GM18907 (cell line): ENCODE measurements at regions not wholly inside any gene's neighbourhood (a gene's known extent, or its start where the extent isn't known, plus 50 kb on each side); places are given as distances from the start of the nearest gene placed in this dataset.

Experiments used
- ATAC-seq: cut with Tn5 transposase; IDR thresholded peaks from one replicate; pipeline ENCODE4 v1.9.1; 2021; ENCODE audit warnings: mild to moderate bottlenecking, moderate library complexity; ENCODE audit not compliant: unreplicated experiment

DNA sequence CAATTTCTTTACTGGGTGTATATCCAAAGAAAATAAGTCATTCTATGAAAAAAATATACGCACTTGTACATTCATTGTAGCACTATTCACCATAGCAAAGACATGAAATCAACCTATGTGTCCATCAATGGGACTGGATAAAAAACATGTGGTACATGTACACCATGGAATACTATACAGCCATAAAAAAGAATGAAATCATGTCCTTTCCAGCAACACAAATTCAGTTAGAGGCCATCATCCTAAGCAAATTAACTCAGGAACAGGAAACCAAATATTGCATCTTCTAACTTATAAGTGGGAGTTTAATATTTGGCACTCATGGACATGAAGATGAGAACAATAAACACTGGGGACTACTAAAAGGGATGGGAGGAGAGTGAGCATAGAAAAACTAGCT is 325.7 kb downstream of the TGFB2 start:
- no peak for ATAC-seq

GRCh38 chr1:218671573-218671972 is 326.4 kb downstream of the TGFB2 start:
- no peak for ATAC-seq

- ATAC-seq = no peak
These were observed 328.0 kb downstream of the TGFB2 start for GRCh38 chr1:218673170-218673569.

DNA sequence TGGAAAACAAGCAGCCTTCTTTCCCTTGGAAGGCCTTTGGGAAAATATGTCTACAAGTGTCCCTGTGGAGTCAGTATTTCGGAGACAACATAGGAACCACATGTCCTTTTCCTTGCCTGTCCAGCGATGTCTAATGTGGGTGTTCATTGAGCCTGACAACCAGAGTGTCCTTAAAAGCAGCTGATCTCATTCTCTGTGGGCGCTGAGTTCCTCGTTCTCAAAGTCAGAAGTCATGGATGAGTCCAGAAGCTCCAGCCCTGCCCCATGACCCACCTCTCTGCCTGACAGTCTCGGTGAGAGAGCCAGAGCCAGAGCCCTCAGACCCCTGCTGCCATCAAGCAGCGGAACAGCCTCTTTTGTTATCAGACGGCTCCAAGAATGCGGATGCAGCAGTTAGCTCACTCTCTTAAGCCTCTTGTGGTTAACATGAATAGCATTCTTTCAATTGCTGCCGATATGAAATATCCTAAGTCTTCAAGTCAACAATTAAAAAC is 329.2 kb downstream of the TGFB2 start:
- no peak for ATAC-seq

DNA sequence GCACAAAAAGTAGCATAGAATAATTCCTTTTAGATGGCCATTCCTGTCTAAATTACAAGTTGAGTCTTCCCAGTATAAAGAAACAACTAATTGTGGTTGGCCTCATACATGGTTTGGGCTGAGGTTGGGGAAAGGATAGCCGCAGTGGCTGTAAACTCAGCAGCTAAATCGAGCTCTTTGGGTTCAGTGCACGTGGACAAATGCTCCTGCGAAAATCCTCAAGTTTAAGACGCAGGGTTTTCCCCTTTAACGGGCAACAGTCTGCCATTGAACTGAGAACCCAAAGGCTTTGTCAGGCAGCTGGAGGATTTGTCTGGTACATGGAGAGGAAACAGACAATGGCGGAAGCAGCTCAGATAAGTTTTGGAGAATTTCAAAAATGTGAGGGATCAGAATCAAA is 331.9 kb downstream of the TGFB2 start:
- no peak for ATAC-seq

- no peak for ATAC-seq
These were observed 334.3 kb downstream of the TGFB2 start for GRCh38 chr1:218679391-218679790.

DNA sequence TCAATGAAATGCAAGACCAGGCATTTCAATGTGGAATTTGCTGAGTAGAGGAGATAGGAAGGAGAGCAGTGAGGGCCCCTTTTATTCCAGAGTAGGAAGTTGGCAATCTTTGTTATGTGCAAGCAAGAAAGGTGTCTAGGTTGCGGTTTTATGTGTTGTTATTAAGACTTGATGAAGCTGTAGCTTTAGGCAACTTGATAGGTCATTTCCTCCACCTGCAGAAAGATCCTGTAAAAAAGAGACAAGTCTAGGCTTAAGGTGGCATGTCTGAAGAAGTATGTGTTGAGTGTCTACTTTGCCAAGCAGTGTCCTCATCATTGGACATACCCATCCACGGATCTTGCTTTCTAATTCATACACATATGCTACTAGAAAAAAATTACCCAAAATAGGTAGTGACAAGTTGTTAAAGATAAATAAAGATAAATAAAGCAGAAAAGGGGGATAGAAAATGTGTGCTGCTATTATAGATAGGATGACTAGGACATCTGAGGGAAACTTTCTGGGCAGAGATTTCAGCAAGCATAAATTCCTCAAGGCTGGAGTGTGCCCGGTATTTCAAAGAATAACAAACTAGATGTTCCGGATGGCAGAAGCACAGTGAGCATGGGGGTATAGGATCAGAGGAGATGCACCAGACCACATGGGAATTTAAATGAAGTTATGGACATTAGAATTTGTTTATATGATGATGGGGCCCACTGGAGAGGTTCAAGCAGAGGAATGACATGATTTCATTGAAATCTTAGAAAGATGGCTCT is 335.0 kb downstream of the TGFB2 start:
- no peak for ATAC-seq

DNA sequence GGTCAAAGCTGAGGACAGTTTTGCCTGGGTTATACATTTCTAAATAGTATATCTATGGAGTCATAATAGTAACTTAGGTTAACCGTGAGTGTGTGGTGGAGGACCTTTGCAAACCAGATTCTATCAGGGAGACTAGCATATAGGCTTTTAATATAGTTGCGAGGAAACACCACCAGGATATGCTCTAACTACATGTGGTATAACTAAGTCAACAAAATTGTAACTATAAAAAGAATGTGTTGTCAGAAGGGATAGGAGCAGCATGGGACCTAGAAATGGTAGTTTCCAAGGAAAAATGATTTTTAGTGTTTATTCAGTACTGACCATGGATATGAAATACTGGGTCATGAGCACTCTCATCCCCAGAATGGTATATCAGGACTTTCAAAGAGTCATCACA is 338.1 kb downstream of the TGFB2 start:
- no peak for ATAC-seq

DNA sequence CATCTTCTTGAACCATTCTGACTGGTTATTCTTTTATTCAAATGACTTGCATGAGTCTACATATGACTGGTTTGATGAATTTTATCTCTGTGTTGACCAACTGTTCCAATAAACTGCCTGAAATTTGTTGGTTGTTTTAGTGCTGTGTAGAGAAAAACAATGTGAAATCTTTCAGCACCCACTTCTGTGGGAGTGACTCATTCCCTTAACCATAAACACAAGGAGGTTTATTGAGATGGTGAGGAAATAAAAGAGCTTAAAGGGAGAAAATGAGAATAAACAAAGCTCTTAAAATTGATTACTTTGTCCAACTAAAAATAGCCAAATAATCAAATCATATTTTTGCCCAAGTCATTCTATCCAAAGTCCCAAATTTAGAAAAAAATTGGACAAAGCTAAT is 341.1 kb downstream of the TGFB2 start:
- no peak for ATAC-seq

- ATAC-seq = no peak
These were observed 341.6 kb downstream of the TGFB2 start for GRCh38 chr1:218686761-218687160.

DNA sequence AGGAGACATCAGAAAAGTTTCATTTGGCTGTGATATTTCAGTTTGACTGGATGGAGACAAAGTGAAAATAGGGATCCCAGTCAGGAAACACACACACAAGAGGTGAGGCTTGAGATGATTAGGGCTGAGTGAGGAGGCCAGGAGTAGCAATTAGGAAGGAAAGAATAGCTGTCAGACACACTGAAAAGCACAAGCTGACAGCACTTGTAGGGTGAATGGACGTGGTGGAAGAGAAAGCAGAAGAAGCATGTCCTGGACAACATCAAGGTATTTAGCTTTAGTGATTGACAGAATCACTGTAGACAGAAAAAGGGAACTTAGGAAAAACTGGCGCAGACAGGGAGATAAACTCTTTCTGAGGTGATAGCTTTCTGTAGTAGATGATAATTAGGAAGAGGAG is 347.7 kb downstream of the TGFB2 start:
- ATAC-seq = no peak

DNA sequence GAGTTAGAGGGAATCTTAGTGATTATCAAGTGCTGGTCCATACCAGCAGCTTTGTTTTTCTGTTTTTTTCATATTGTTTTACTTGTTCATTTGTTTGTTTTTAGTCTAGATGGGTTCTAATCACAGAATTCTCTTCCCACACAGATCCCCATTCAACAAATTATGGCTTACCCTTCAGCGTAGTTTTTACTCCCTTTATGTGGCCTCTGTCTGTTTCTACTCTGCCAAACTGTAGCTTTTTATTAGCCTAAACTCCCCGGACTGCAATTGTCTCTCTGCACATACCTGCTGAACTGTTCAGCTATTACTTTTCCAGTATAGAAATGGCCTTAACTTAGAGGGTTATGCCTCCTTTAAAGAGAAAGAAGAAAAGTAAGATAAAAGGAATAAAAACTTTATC is 348.5 kb downstream of the TGFB2 start:
- ATAC-seq = no peak

GRCh38 chr1:218694085-218694484 is 348.9 kb downstream of the TGFB2 start:
- ATAC-seq = no peak

- ATAC-seq = no peak
These were observed 349.5 kb downstream of the TGFB2 start for GRCh38 chr1:218694636-218695035.

DNA sequence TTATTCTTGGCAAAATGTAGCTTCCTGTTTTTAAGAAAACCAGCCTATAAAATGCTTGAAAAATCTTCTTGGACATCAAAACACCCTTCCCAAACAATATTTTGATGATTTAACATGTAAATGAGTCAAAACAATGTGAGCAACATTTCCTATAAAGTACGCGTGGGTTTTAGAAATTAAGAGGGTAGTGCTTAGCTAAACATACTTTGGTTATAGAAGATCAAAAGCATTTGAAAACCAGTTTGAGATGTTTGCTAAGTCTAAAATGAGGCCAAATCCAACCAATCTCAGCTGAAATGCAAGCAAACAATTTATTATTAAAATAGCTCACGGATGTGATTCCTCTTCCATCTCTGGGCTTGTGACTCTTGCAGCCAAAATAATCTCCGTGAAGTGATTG is 350.4 kb downstream of the TGFB2 start:
- no peak for ATAC-seq

GRCh38 chr1:218698141-218698540 is 353.0 kb downstream of the TGFB2 start:
- no peak for ATAC-seq

DNA sequence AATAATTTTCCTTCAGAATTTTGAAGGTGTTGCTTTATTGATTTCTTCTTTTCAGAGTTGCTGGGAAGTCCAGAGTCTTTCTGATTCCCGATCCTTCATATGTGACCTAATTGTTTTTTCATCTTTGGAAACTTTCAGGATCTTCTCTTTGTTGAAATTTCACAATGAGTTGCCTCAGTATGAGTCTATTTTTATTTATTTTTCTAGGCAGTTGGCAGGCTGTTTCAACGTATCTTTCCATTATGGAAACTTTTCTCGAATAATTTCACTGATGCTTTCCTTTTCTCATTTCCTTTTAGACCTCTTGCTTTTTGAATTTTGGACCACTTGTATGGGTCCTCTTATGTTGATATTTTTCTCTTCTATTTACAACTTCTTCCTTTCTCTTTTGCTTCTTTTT is 354.3 kb downstream of the TGFB2 start:
- ATAC-seq = no peak

DNA sequence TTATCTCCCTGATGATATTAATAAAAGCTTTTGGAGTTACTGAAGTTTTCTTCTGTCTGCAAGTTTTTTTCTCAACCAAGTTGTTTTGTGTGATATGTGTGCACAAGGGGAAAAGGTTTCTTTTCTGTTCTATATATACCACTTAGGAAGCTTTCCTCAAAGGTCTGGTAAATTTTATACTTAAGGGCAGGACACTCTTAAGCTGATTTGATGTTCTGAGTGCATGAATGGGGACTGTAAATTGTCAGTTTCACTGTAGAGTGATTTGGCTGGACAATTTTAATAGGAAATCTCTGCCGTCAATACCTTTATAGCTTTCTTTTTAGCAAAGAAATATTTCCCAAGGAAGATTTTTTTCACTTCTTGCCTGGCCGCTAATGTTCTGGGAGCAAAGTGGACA is 354.7 kb downstream of the TGFB2 start:
- no peak for ATAC-seq

DNA sequence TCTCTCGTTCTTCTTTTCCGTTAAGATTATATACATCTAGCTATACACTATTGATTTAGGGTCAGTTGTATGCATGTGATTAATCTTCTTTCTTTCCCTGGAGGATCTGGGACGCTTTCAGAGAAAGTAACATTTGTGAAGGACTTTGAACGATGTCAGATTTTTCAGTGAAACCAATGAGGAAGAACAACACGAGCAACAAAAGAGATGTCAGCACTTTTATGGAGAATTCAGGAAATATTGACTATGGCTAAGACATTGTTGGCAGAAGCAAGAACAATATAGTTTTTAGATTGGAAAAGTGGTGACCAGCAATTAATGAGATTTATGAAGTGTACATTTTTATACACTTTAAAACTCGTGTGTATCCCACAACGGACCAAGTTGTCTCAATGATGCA is 355.5 kb downstream of the TGFB2 start:
- ATAC-seq = no peak

DNA sequence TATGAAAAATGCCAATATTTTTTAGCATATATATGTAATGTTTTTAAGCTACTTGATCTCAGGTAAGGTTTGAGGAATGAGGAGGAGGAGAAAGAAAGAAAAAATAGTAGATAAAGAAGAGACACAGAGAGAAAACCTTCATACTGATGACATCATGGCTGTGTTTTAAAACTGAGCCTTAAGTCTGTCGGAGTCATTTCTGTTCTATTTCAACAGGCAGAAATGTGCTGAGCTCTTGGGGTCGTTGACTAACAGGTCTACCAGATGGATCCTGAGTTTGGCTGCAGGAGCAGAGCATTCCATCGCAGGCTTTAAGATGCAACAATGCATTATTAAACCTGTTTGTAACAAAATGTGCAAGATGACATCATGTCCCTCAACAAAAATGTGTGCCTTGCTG is 356.0 kb downstream of the TGFB2 start:
- no peak for ATAC-seq

DNA sequence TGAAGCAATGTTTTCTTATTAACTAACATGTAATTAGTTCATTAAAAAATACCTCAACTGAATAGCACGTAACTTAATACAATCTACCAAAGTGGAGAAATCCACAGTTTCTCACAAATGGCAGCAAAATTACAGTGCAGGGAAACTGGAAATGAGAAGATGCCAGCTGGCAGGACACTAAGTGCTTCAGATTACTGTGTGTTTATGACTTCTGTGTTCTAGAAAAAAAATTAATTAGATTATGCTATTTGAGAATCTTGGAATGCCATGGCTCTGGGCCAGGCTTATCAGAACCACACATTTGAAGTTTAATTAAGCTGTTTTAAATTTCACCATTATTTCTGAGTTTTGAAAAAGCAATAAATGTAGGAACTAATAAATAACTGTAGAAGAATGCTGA is 357.6 kb downstream of the TGFB2 start:
- ATAC-seq = no peak

DNA sequence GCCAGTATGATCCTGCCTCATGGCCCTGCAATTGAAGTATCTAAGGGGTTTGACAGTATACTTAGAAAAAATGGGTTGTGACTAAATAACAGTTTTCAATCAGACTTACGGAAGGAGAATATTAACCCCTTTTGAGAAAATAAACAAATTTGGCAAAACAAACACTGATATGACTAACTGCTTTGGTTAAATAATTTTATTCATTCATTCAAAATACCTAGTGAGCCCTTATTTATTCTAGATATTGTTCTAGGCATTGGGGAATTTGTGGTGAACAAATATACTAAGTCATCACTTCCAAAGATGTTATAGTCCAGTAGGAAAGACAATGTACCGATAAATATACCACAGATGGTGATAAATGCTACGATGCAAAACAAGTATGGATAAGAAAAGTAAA is 358.7 kb downstream of the TGFB2 start:
- no peak for ATAC-seq

DNA sequence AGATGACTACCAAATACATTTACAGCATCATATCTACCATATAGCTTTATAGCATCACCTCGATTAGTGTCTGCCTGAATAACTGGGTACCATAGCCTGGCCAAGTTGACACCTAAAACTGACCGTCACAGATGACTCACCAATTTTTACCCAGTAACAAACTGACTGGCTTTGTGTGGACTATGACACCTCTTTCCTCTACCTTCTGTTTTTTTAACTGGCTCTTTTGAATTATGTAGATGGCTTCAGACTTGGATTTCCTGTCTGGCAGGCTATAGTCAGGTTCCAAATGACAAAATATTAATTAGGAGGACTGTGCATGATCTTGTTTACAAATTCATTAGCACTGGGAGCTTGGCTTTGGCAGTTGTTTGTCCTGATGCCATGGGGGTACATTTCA is 360.3 kb downstream of the TGFB2 start:
- ATAC-seq = no peak
